Limb (tissue), 2 donors: ENCODE measurements at regions not wholly inside any gene's neighbourhood (a gene's known extent, or its start where the extent isn't known, plus 50 kb on each side); places are given as distances from the start of the nearest gene placed in this dataset.
"Not testable (repeated sequence)": the region's sequence is repeated elsewhere in the genome, so short reads cannot be mapped to it uniquely, and the experiment has no call there.

Experiments used
- DNase-seq, 2 donors: peaks; one replicate each; pipeline ENCODE4 v3.0.0-alpha.2; 2016; ENCODE audit errors: extremely low spot score in 2 of 2

- DNase-seq = no peak
These were observed 174.7 kb downstream of the MAP2K4 start for GRCh38 chr17:12195418-12195817.

GRCh38 chr17:12201294-12201880 lies 180.7 kb downstream of the MAP2K4 start:
- DNase-seq = no peak

GRCh38 chr17:12209632-12210191 lies 189.0 kb downstream of the MAP2K4 start:
- no peak for DNase-seq

- not testable (repeated sequence) for DNase-seq
These were observed 200.2 kb downstream of the MAP2K4 start for GRCh38 chr17:12220714-12221439.

GRCh38 chr17:12222392-12222791 lies 201.7 kb downstream of the MAP2K4 start:
- no peak for DNase-seq

GRCh38 chr17:12227547-12227946 lies 206.9 kb downstream of the MAP2K4 start:
- DNase-seq = no peak

GRCh38 chr17:12229335-12229734 lies 208.7 kb downstream of the MAP2K4 start:
- DNase-seq = no peak

GRCh38 chr17:12230481-12231354 lies 210.0 kb downstream of the MAP2K4 start:
- no peak for DNase-seq

GRCh38 chr17:12231355-12231682 lies 210.6 kb downstream of the MAP2K4 start:
- no peak for DNase-seq

- not testable (repeated sequence) for DNase-seq
These were observed 218.3 kb downstream of the MAP2K4 start for GRCh38 chr17:12239021-12239420.

- DNase-seq = peak in 1 of 2 donors; percentile 10
These were observed 221.8 kb downstream of the MAP2K4 start for GRCh38 chr17:12242345-12242954.

GRCh38 chr17:12247761-12248160 lies 227.1 kb downstream of the MAP2K4 start:
- DNase-seq = peak in 1 of 2 donors; percentile 8

- DNase-seq = no peak
These were observed 230.3 kb downstream of the MAP2K4 start for GRCh38 chr17:12250973-12251372.

- no peak for DNase-seq
These were observed 231.8 kb downstream of the MAP2K4 start for GRCh38 chr17:12252462-12252861.

- no peak for DNase-seq
These were observed 233.8 kb downstream of the MAP2K4 start for GRCh38 chr17:12254460-12254859.

GRCh38 chr17:12256380-12256995 lies 235.8 kb downstream of the MAP2K4 start:
- DNase-seq = peak; percentile 43 to 71

- no peak for DNase-seq
These were observed 236.5 kb downstream of the MAP2K4 start for GRCh38 chr17:12257176-12257575.

- DNase-seq = no peak
These were observed 240.7 kb downstream of the MAP2K4 start for GRCh38 chr17:12261354-12261753.

- DNase-seq = no peak
These were observed 249.1 kb downstream of the MAP2K4 start for GRCh38 chr17:12269751-12270150.

GRCh38 chr17:12277827-12278226 lies 257.1 kb downstream of the MAP2K4 start:
- DNase-seq = no peak

- no peak for DNase-seq
These were observed 261.4 kb downstream of the MAP2K4 start for GRCh38 chr17:12282056-12282455.
